GM19239 (cell line): ENCODE measurements at regions not wholly inside any gene's neighbourhood (a gene's known extent, or its start where the extent isn't known, plus 50 kb on each side); places are given as distances from the start of the nearest gene placed in this dataset.
A peak's percentile ranks its signal among the peaks of the same experiment; 100 is the strongest.
"Not testable (repeated sequence)": the region's sequence is repeated elsewhere in the genome, so short reads cannot be mapped to it uniquely, and the experiment has no call there.

Source experiments
- DNase-seq: peaks from one replicate; pipeline ENCODE4 v3.0.0; 2011; ENCODE audit warnings: low spot score; ENCODE audit not compliant: insufficient read length
- FAIRE-seq: peaks from 2 replicates; lab custom pipeline; 2011; peaks lifted over from hg19 to GRCh38; lab: Jason Lieb, UNC

GRCh38 chr3:48101301-48101650 lies 85.1 kb upstream of the MAP4 start:
- not testable (repeated sequence) for FAIRE-seq, DNase-seq

GRCh38 chr3:48092270-48092669 lies 76.1 kb upstream of the MAP4 start:
- DNase-seq: no peak
- FAIRE-seq: no peak

GRCh38 chr3:48090166-48090939 lies 74.1 kb upstream of the MAP4 start:
- FAIRE-seq: no peak
- no peak for DNase-seq

GRCh38 chr3:48088749-48089466 lies 72.7 kb upstream of the MAP4 start:
- DNase-seq (peak; percentile 78), FAIRE-seq (peak; percentile 93)

- DNase-seq: no peak
- peak; percentile 48 for FAIRE-seq
Measured at GRCh38 chr3:48088056-48088748, 72.0 kb upstream of the MAP4 start.

GRCh38 chr3:48086705-48087104 lies 70.5 kb upstream of the MAP4 start:
- DNase-seq (no peak), FAIRE-seq (no peak)

- FAIRE-seq (peak; percentile 57), DNase-seq (no peak)
Measured at GRCh38 chr3:48084929-48085328, 68.7 kb upstream of the MAP4 start.

GRCh38 chr3:48084170-48084569 lies 68.0 kb upstream of the MAP4 start:
- FAIRE-seq: no peak

GRCh38 chr3:48082580-48083184 lies 66.5 kb upstream of the MAP4 start:
- FAIRE-seq: no peak
- DNase-seq: no peak

More at GRCh38 chr3:48084170-48084569, 68.0 kb upstream of the MAP4 start:
- no peak for DNase-seq

- no peak for FAIRE-seq
- no peak for DNase-seq
Measured at GRCh38 chr3:48077815-48078214, 61.6 kb upstream of the MAP4 start.

GRCh38 chr3:48070030-48070429 lies 53.8 kb upstream of the MAP4 start:
- DNase-seq: no peak
- FAIRE-seq: no peak

GRCh38 chr3:48069339-48069738 lies 53.1 kb upstream of the MAP4 start:
- no peak for FAIRE-seq
- no peak for DNase-seq

- no peak for FAIRE-seq
- DNase-seq: no peak
Measured at GRCh38 chr3:48068886-48069285, 52.7 kb upstream of the MAP4 start.

- DNase-seq, FAIRE-seq: not testable (repeated sequence)
Measured at GRCh38 chr3:48068320-48068719, 52.1 kb upstream of the MAP4 start.

- FAIRE-seq: no peak
- no peak for DNase-seq
Measured at GRCh38 chr3:48067271-48067670, 51.1 kb upstream of the MAP4 start.
